ENCODE measurements at regions not wholly inside any gene's neighbourhood (a gene's known extent, or its start where the extent isn't known, plus 50 kb on each side); places are given as distances from the start of the nearest gene placed in this dataset.
A peak's percentile ranks its signal among the peaks of the same experiment; 100 is the strongest.

GRCh38 chr13:111952032-111952431 is 114.9 kb upstream of the SOX1 start:
- DNase-seq (ENCODE audit: low read depth), result no peak

DNA sequence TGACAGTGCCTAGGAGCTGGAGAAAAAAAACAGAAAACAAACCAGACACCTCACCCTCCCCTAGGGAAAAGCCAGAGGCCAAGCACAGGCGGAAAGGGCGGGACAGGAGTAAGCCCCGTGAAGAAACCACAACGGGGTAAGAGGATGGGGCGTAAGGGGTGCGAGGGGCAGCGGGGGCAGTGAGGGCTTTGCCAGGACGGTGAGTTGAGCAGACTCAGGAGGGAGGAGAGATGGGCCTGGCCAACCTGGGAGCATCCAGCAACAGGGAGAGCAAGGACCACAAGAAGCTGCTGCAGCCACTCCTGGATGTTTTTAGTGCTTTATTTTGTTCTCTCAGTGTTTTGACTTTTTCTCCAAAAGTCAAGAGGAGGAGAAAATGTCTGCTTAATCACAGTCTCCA is 114.1 kb upstream of the SOX1 start:
- no peak for DNase-seq (ENCODE audit: low read depth)

DNA sequence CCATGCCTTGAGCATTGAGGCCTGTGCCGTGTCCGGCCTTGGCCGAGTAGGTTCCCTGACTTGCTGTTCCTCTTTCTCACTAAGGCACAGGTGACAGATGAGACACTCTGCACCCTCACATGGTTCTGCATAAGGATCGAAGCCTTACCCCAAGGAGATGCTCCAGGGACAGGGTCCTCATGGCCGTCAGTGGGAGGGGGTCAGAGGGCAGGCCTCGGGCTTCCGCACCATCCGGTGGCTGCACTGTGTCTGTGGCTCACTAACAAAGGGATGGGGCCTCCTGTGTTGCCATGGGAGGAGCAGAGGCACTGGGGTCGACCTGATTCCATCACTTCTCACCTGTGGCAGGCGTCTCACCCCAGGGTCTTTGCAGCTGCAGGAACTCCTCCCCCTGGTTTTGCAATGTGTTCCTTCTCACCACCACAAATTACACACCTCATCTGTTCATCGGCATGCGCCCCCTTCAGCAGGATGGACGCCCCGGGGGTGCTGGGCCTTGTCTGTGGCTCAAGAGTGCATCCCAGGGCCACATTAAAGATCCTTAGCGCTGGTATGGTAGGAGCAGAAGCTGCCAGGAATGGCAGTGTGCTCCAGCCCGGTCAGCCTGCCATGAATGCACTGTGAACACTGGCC is 113.3 kb upstream of the SOX1 start:
- no peak for DNase-seq (ENCODE audit: low read depth)

DNA sequence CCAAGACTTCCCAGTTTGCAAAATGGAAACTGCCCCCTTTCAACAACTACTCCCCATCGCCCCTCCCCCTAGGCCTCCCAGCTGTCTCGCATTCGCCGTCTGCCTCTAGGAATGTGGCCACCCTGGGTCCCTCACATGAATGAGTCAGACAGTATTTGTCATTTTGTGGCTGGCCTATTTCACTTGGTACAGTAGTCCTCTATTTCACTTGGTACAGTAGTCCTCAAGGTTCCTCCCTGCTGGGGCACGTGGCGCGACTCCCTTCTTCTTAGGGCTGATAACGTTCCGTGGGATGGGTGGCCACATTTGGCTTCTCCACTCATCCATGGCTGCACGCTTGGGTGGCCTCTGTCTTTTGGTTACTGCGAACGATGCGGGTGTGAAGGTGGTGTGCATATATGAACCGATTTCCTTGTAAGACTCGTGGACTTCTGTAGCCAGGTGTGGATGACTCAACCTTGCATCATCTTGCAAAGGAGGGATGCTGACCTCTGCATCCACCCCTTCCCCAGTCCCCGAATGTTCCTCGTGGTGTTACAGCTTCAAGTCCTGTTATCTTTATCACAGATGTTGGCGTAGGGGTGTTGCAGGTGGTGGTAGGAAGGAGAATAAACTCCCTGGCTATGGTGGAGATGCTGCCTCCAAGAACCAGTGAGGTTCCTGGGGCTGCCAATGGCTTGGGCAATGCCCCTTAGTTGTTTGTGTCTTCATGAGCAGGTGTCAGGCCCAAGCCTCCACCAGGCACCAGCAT is 112.1 kb upstream of the SOX1 start:
- no peak for DNase-seq (ENCODE audit: low read depth)

- DNase-seq (ENCODE audit: low read depth), result no peak
Observed at GRCh38 chr13:111955412-111956065, 111.4 kb upstream of the SOX1 start.

DNA sequence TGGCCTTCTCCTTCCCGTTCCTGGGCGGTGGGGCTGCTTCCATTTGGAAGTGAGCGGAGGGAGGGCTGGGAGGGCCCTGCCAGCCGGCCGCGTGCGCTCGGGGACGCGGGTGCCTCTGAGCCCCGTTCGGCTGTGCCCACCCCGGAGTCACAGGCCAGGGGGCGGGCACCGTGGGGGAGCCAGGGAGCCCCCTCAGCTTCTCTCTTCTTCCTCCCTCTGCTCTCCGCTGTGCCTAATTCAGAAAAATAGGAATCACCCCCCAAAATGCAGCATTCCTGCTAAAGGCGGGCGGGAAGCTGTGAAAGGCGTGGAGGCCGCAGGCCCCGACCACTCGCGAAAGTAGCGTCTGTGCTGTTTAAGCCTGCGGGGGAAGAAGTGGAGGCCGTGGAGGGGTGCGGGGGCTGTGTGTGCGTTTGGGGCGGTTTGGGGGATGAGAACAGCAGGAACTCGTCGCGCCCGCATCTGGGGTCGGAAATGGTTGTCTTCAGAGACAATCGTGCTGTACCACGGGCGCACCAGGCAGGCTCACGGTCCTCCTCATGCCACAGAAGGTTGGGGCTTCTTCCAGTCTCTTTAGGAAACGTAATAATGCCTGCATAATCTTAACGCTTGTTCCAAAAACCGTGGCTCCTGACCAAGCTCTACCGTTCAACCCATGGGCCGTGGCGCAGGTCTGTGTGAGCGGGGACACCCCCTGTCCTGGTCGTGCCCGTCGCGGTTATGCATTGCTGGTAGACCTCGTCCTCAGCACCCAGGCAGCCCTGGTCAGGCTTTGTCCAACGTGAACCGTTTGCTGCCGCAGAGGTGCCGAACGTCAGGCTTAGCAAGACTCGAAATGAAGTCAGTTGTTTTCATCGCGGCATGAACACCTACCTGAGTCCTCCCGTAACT is 110.4 kb upstream of the SOX1 start:
- no peak for DNase-seq (ENCODE audit: low read depth)

GRCh38 chr13:111957913-111958450 is 109.0 kb upstream of the SOX1 start:
- no peak for DNase-seq (ENCODE audit: low read depth)

DNA sequence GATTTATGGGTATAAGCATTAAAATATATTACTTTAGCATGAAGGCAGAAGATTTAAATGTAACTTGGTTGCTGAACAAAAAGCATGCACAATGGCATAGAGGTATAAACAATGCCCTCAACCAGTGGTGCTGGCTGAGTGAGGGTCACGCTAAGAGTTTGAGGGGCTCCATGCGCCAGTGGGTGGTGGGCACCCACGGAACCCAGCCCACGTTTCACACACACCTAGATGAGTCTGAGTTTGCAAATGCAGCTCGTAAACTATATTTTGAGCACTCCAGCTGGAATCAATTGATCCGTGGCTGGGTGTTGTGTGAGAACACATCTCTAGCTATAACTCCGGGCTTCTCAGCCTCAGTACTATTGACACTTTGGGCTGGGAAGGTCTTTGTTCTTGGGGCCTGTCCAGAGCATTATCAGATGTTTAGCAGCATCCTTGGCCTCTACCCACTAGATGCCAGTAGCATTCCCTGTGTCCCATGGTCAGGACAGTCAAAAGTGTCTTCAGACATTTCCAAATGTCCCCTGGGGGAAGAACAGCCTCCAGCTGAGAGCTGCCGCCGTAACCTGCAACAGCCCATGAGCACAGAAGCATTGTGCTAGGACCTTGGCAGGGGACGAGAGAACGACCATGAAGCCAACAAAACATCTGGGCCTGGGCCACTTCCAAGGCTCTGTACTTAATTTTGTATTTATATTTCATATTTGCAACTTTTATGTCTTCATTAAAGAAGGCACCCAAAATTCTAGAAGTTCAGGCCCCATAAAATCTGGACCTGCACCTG is 108.1 kb upstream of the SOX1 start:
- DNase-seq (ENCODE audit: low read depth), result no peak

DNA sequence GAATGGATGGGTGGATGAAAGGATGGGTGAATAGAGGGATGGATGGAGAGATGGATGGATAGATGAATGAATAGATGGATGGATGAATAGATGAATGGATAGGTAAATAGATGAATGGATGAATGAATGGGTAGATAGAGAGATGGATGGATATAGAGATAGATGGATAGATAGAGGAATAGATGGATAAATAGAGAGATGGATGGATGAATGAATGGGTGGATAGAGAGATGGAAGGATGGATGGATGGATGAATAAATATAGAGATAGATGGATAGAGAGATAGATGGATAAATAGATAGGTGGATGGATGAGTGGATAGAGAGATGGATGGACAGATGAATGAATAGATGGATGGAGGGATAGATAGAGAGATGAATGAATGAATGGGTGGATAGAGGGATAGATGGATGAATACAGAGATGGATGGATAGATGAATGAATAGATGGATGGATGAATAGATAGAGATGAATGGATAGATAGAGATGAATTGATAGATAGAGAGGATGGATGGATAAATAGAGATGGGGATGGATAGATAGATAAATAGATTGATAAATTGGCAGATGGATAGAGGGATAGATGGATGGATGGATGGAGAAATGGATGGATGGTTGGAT is 106.7 kb upstream of the SOX1 start:
- DNase-seq (ENCODE audit: low read depth), result no peak

DNA sequence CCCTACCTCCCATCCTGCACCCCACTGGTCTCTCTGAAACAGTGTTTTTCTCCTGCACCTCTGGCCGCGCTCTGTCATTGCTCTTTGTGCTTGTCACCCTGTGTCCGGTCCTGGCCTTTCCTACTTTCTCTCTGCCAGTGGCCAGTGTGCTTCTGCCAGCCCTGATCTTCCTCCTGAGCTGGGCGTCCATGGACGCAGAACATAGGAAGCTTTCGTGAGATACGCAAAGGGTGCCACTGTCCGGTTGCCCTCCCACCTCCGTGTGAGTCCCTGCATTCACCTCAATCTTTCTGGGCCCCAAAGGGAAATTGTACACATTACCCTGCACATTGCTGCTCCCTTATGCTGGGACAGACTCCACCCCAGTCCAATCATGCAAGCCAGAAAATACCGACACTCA is 105.7 kb upstream of the SOX1 start:
- DNase-seq (ENCODE audit: low read depth), result no peak

- no peak for DNase-seq (ENCODE audit: low read depth)
Observed at GRCh38 chr13:111961651-111962192, 105.2 kb upstream of the SOX1 start.

DNA sequence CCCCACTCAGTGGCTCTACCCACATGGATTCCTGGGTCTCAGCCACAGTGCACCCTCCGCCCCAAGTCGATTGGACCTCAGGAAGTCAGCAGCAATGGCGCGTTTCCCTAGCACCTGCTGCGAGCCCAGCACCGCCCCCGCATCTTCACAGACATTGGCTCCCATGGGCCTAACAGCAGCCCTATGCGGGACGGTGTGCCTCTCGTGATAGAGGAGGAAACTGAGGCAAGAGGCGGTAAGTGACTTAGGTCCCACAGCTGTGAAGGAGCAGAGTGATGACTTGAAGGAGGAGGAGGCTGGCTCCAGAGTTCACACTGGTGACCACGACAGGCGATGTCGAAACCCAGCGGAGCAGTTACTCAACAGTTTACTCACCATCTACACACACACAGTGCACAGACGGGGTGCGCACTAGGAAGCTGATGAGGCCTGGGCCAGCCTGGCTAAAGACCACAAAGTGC is 104.5 kb upstream of the SOX1 start:
- no peak for DNase-seq (ENCODE audit: low read depth)

GRCh38 chr13:111963031-111963430 is 103.9 kb upstream of the SOX1 start:
- no peak for DNase-seq (ENCODE audit: low read depth)

DNA sequence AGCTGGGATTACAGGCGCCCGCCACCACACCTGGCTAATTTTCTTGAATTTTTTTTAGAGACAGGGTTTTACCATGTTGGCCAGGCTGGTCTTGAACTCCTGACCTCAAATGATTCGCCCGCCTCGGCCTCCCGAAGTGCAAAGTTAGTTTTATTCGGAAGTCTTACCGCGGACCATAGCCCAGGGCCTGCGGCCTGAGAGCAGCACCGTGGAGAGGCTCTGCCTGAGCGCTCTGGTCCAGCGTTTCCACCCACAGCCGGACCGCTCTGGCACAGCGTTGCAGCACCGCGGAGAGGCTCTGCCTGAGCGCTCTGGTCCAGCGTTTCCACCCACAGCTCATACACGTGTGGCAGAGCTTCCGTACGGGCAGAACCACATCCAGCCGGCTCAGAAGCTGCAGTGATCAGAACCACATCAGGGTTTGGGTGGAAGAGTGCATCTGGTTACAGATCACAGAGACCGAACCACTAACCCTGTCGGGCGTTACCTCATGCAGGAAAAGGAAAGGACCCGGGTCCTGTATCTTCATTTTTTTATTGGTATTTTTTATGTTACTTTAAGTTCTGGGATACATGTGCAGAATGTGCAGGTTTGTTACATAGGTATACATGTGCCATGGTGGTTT is 102.4 kb upstream of the SOX1 start:
- no peak for DNase-seq (ENCODE audit: low read depth)

DNA sequence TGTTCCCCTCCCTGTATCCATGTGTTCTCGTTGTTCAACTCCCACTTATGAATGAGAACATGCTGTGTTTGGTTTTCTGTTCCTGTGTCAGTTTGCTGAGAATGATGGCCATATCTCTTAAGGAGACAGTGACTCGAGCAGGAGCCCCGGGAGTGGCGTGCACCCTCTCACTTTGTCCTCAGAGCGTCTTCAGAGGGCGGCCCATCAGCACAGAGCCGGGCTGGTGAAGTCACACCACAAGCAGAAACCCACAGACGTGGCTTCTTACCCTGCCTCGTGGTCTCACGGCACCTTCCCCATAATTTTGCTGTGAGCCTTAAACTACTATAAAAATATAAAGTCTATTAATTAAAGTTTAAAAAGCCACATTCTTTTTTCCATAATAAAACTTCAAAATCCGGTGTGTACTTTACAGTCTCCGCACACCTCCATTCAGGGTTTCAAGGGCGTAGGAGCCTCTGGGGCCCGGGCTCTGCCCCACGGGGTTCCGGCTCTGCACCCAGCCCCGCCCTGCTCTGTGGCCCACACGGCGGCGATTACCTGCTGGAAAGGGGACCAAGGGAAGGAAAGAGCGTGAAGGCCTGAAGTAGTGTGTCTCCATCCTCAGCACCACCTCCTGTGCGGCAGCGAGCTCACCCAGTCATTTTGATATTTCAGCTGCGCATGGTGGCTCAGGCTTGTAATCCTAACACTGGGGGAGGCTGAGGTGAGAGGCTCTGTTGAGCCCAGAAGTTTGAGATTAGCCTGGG is 101.3 kb upstream of the SOX1 start:
- DNase-seq (ENCODE audit: low read depth), result no peak

GRCh38 chr13:111966933-111967332 is 100.0 kb upstream of the SOX1 start:
- DNase-seq (ENCODE audit: low read depth), result no peak

GRCh38 chr13:111967572-111968201 is 99.3 kb upstream of the SOX1 start:
- peak; percentile 1 for DNase-seq (ENCODE audit: low read depth)

- no peak for DNase-seq (ENCODE audit: low read depth)
Observed at GRCh38 chr13:111968336-111969010, 98.5 kb upstream of the SOX1 start.

All from RPMI7951 (cell line).